ENCODE measurements at regions not wholly inside any gene's neighbourhood (a gene's known extent, or its start where the extent isn't known, plus 50 kb on each side); places are given as distances from the start of the nearest gene placed in this dataset.

DNA sequence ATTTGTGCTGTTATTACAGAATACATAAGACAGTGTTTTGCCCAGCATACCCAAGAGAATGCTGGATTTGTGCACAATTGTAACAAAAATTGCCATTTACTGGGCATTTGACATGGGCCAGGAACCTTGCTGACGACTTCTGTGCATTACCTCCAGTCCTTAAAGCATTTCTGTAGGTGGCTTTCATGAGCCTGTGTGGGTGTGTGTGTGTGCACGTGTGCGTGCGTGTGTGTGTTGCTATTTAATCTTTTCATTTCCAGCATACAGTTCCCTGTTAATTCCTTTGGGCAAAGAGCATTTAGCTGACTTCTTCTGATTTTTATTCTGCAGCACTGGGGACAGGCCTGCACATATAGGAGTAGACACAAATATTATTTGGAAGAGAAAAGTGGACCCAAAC is 134.4 kb downstream of the CYLD start:
- no peak for TF ChIP-seq EP300 (IDR thresholded peaks at IDR 0.05)
- no peak for TF ChIP-seq POLR2A (IDR thresholded peaks at IDR 0.05)
- TF ChIP-seq, protein P1, sequence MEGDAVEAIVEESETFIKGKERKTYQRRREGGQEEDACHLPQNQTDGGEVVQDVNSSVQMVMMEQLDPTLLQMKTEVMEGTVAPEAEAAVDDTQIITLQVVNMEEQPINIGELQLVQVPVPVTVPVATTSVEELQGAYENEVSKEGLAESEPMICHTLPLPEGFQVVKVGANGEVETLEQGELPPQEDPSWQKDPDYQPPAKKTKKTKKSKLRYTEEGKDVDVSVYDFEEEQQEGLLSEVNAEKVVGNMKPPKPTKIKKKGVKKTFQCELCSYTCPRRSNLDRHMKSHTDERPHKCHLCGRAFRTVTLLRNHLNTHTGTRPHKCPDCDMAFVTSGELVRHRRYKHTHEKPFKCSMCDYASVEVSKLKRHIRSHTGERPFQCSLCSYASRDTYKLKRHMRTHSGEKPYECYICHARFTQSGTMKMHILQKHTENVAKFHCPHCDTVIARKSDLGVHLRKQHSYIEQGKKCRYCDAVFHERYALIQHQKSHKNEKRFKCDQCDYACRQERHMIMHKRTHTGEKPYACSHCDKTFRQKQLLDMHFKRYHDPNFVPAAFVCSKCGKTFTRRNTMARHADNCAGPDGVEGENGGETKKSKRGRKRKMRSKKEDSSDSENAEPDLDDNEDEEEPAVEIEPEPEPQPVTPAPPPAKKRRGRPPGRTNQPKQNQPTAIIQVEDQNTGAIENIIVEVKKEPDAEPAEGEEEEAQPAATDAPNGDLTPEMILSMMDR (IDR thresholded peaks at IDR 0.05) = no peak
- WGBS, 2 donors = 42 to 52% methylated on average over 4 of the region's 4 CpGs

DNA sequence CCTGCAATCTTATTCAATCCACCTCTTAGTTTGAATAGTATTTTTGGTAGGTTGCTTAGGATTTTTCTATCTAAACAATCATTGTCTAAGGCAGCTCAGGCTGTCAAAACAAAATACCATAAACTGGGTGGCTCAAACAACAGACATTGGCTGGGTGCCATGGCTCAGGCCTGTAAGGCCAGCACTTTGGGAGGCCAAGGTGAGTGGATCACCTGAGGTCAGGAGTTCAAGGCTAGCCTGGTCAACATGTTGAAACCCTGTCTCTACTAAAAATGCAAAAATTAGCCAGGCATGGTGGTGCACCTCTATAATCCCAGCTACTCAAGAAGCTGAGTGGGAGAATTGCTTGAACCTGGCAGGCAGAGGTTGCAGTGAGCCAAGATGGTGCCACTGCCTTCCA is 126.7 kb downstream of the CYLD start:
- H3K4me3 ChIP-seq = no peak overlapping the region
- no peaks in the 10 kb centered on the region for H3K27me3 ChIP-seq
- H3K4me1 ChIP-seq = no peaks in the 10 kb centered on the region
- no peak for TF ChIP-seq EP300 (IDR thresholded peaks at IDR 0.05)
- TF ChIP-seq, protein P1 (IDR thresholded peaks at IDR 0.05) = no peak
- TF ChIP-seq POLR2A (IDR thresholded peaks at IDR 0.05) = no peak
- no peaks in the 10 kb centered on the region for H3K36me3 ChIP-seq
- no peak for DNase-seq (ENCODE audit: low spot score in 2 of 2)
- H3K27ac ChIP-seq = no peak overlapping the region
- peaks cover 0 to 5% (median 0%) of the 10 kb centered on the region in 4 donors for H3K9me3 ChIP-seq

More for the DNA sequence above, 134.4 kb downstream of the CYLD start:
- Histone ChIP-seq H3K36me3 (no peaks in the 10 kb centered on the region), H3K4me1 (peaks cover 0 to 12% (median 0%) of the 10 kb centered on the region in 4 donors), H3K4me3 (no peak overlapping the region), H3K27ac (no peak overlapping the region), H3K27me3 (no peaks in the 10 kb centered on the region), H3K9me3 (peaks cover 0 to 5% (median 0%) of the 10 kb centered on the region in 4 donors)
- DNase-seq (ENCODE audit: low spot score in 2 of 2) = no peak

DNA sequence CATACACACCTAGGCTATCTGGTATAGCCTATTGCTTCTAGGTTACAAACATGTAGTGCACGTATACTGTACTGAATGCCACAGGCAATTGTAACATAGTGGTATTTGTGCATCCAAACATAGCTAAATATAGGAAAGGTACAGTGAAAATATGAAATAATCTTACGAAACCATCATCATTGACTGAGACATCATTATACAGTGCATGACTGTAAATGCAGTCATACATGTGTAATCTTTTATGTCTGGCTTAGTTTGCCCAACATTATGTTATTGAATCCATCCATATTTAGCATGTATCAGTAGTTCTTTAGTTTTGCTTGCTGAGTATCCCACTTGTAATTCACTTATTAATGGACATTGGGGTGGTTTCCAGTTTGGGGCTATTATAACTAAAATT is 124.9 kb downstream of the CYLD start:
- no peak for DNase-seq (ENCODE audit: low spot score in 2 of 2)
- Histone ChIP-seq H3K27ac (no peak overlapping the region), H3K9me3 (no peaks in the 10 kb centered on the region), H3K4me3 (no peak overlapping the region), H3K4me1 (peaks cover 0 to 5% (median 0%) of the 10 kb centered on the region in 4 donors), H3K36me3 (no peaks in the 10 kb centered on the region), H3K27me3 (no peaks in the 10 kb centered on the region)
- TF ChIP-seq EP300 (IDR thresholded peaks at IDR 0.05) (no peak), POLR2A (IDR thresholded peaks at IDR 0.05) (no peak)
- WGBS, 2 donors = 97 to 99% methylated on average over 2 of the region's 2 CpGs

DNA sequence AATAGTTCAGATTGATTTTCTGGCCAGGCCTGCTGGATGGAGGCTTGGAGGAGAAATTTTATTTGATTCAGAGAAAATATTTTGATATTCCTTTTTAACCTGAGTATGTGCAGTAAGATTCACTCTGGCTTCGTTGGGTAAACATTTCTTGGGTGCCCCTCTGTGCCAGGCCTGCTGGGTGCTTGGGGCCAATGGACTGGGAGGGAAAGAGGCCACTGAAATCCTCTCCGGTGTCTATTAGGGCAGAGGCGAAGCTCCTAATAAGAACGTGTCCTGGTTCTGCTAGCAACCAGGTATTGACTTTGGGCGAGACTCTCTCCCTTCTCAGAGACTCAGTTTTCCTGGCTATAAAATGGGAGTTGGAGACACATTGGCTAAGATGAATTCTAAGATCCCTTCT is 122.5 kb downstream of the CYLD start:
- DNase-seq (ENCODE audit: low spot score in 2 of 2) = no peak
- 84 to 89% methylated on average over 5 of the region's 5 CpGs for WGBS, 2 donors
- H3K36me3 ChIP-seq = no peaks in the 10 kb centered on the region
- TF ChIP-seq POLR2A (IDR thresholded peaks at IDR 0.05) (no peak), EP300 (IDR thresholded peaks at IDR 0.05) (no peak)
- TF ChIP-seq, protein P1 (IDR thresholded peaks at IDR 0.05) = no peak
- H3K4me1 ChIP-seq = peaks cover 0 to 12% (median 3%) of the 10 kb centered on the region in 4 donors
- H3K9me3 ChIP-seq = no peaks in the 10 kb centered on the region
- no peaks in the 10 kb centered on the region for H3K27me3 ChIP-seq
- no peak overlapping the region for H3K27ac ChIP-seq
- H3K4me3 ChIP-seq = no peak overlapping the region

DNA sequence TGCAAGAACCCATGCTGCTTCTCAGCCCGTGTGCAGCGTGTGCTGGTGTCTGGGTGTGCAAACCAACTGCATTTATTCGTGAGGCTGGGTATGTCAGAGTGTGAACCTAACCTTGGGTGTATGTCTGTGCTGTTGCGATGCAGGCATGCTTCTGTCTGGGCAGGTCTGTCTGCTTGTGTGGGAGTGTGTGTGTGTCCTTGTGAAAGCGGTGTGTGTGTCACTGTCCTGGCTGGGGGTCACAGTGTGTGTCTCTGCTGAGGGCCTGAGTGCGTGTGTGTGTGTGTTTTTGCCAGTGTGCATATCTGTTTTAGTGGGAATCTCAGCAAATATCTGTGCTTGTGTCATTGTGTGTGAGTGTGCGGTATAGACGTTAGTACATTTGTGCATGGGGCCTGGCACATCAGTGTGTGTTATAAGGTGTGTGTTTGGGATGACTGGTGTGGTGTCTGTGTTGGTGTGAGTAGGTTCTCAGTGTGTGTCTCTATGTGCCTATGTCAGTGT is 121.8 kb downstream of the CYLD start:
- Histone ChIP-seq H3K27me3 (no peaks in the 10 kb centered on the region), H3K27ac (no peak overlapping the region), H3K9me3 (no peaks in the 10 kb centered on the region), H3K4me1 (peaks cover 0 to 12% (median 3%) of the 10 kb centered on the region in 4 donors), H3K4me3 (no peak overlapping the region), H3K36me3 (no peaks in the 10 kb centered on the region)
- TF ChIP-seq, protein P1 (IDR thresholded peaks at IDR 0.05) = no peak
- TF ChIP-seq POLR2A (IDR thresholded peaks at IDR 0.05) = no peak
- TF ChIP-seq EP300 (IDR thresholded peaks at IDR 0.05) = no peak
- DNase-seq (ENCODE audit: low spot score in 2 of 2) = peak in 1 of 2 donors; percentile 2
- 87 to 93% methylated on average over 8 of the region's 8 CpGs for WGBS, 2 donors

Data from tibial nerve (tissue), 4 donors.